ENCODE measurements at regions not wholly inside any gene's neighbourhood (a gene's known extent, or its start where the extent isn't known, plus 50 kb on each side); places are given as distances from the start of the nearest gene placed in this dataset.

- H3K9me3 ChIP-seq (ENCODE audit: control insufficient read depth in 1 of 2, insufficient read depth in 1 of 2, low read length in 2 of 2) = peaks cover 0 to 8% of the 10 kb centered on the region in 2 experiments
- intact Hi-C loops (cut with DNase I, micrococcal nuclease) = no loop called here
- Mint-ChIP-seq H3K27ac (no peak overlapping the region), H3K27me3 (no peaks in the 10 kb centered on the region), H3K4me3 (no peak overlapping the region), H3K4me1 (ENCODE audit: low read depth) (no peaks in the 10 kb centered on the region), H3K36me3 (ENCODE audit: low read depth) (no peaks in the 10 kb centered on the region), H3K9me3 (peaks cover 6% of the 10 kb centered on the region)
- ChIA-PET CTCF (no interaction called here), POLR2A (no interaction called here)
- DNase-seq (no peak), ATAC-seq (ENCODE audit: poor library complexity) (no peak)
- no peak overlapping the region for H3K4me3 ChIP-seq (ENCODE audit: low read length)
- no peaks in the 10 kb centered on the region for H3K27me3 ChIP-seq (ENCODE audit: control insufficient read depth in 1 of 2, insufficient read depth in 2 of 2, low read length in 2 of 2)
- no peak overlapping the region for H3K27ac ChIP-seq (ENCODE audit: low read depth in 1 of 2, low read length in 2 of 2)
- H3K4me1 ChIP-seq (ENCODE audit: insufficient read depth, low read length) = no peaks in the 10 kb centered on the region
- H3K36me3 ChIP-seq (ENCODE audit: insufficient read depth, low read length) = no peaks in the 10 kb centered on the region
- TF ChIP-seq, protein P1, sequence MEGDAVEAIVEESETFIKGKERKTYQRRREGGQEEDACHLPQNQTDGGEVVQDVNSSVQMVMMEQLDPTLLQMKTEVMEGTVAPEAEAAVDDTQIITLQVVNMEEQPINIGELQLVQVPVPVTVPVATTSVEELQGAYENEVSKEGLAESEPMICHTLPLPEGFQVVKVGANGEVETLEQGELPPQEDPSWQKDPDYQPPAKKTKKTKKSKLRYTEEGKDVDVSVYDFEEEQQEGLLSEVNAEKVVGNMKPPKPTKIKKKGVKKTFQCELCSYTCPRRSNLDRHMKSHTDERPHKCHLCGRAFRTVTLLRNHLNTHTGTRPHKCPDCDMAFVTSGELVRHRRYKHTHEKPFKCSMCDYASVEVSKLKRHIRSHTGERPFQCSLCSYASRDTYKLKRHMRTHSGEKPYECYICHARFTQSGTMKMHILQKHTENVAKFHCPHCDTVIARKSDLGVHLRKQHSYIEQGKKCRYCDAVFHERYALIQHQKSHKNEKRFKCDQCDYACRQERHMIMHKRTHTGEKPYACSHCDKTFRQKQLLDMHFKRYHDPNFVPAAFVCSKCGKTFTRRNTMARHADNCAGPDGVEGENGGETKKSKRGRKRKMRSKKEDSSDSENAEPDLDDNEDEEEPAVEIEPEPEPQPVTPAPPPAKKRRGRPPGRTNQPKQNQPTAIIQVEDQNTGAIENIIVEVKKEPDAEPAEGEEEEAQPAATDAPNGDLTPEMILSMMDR (IDR thresholded peaks at IDR 0.05) = no peak
Observed at GRCh38 chr13:63291701-63292100, 1876.1 kb upstream of the PCDH20 start.

DNA sequence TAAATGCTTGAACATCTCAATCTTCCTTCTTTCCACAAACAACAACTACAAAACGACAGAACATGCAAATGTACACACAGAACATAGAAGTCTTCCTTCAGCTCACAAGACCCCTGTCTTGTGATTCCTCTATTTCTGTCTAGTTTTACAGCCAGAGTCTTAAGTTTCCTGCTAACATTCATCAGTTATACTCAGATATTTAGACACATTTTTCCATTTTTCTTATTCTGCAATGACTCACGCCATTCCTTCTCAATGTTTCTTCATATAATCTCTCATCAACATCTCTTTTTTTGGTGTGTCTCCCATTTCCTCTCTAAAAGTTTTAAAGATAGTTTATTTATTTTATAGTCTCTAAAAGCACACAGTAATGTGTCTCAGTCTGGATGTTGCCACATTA, 1872.9 kb upstream of the PCDH20 start:
- H3K4me1 Mint-ChIP-seq (ENCODE audit: low read depth) = no peaks in the 10 kb centered on the region
- Histone ChIP-seq H3K27ac (ENCODE audit: low read depth in 1 of 2, low read length in 2 of 2) (no peak overlapping the region), H3K27me3 (ENCODE audit: control insufficient read depth in 1 of 2, insufficient read depth in 2 of 2, low read length in 2 of 2) (no peaks in the 10 kb centered on the region), H3K9me3 (ENCODE audit: control insufficient read depth in 1 of 2, insufficient read depth in 1 of 2, low read length in 2 of 2) (peaks cover 7 to 13% of the 10 kb centered on the region in 2 experiments), H3K4me1 (ENCODE audit: insufficient read depth, low read length) (no peaks in the 10 kb centered on the region), H3K4me3 (ENCODE audit: low read length) (no peak overlapping the region), H3K36me3 (ENCODE audit: insufficient read depth, low read length) (no peaks in the 10 kb centered on the region)
- TF ChIP-seq, protein P1 (IDR thresholded peaks at IDR 0.05) = no peak
- H3K4me3 Mint-ChIP-seq = no peak overlapping the region
- ChIA-PET POLR2A (no interaction called here), CTCF (no interaction called here)
- intact Hi-C loops (cut with DNase I, micrococcal nuclease) = no loop called here
- H3K36me3 Mint-ChIP-seq (ENCODE audit: low read depth) = no peaks in the 10 kb centered on the region
- H3K9me3 Mint-ChIP-seq = peaks cover 13% of the 10 kb centered on the region
- no peak for ATAC-seq (ENCODE audit: poor library complexity)
- no peaks in the 10 kb centered on the region for H3K27me3 Mint-ChIP-seq
- DNase-seq = no peak
- no peak overlapping the region for H3K27ac Mint-ChIP-seq

DNA sequence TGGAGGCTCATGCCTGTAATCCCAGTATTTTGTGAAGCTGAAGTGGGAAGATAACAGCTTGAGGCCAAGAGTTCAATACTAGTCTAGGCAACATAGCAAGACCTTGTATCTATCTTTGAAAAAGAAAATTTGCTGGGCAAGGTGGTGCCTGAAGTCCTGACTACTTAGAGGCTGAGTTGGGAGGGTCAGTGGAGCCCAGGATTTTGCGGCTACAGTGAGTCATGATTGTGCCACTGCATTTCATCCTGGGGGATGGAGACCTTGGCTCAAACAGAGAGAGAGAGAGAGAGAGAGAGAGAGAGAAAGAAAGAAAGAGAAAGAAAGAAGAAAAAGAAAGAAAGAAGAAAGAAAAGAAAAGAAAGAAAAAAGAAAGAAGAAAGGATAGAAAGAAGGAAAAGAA, 1872.3 kb upstream of the PCDH20 start:
- Histone ChIP-seq H3K36me3 (ENCODE audit: insufficient read depth, low read length) (no peaks in the 10 kb centered on the region), H3K9me3 (ENCODE audit: control insufficient read depth in 1 of 2, insufficient read depth in 1 of 2, low read length in 2 of 2) (peaks cover 7 to 13% of the 10 kb centered on the region in 2 experiments), H3K27ac (ENCODE audit: low read depth in 1 of 2, low read length in 2 of 2) (no peak overlapping the region), H3K4me3 (ENCODE audit: low read length) (no peak overlapping the region), H3K4me1 (ENCODE audit: insufficient read depth, low read length) (no peaks in the 10 kb centered on the region), H3K27me3 (ENCODE audit: control insufficient read depth in 1 of 2, insufficient read depth in 2 of 2, low read length in 2 of 2) (no peaks in the 10 kb centered on the region)
- no peaks in the 10 kb centered on the region for H3K4me1 Mint-ChIP-seq (ENCODE audit: low read depth)
- H3K27me3 Mint-ChIP-seq = no peaks in the 10 kb centered on the region
- H3K27ac Mint-ChIP-seq = no peak overlapping the region
- H3K36me3 Mint-ChIP-seq (ENCODE audit: low read depth) = no peaks in the 10 kb centered on the region
- ChIA-PET POLR2A (no interaction called here), CTCF (no interaction called here)
- TF ChIP-seq, protein P1 (IDR thresholded peaks at IDR 0.05) = no peak
- DNase-seq (no peak), ATAC-seq (ENCODE audit: poor library complexity) (no peak)
- intact Hi-C loops (cut with DNase I, micrococcal nuclease) = no loop called here
- no peak overlapping the region for H3K4me3 Mint-ChIP-seq
- peaks cover 17% of the 10 kb centered on the region for H3K9me3 Mint-ChIP-seq
